Activated CD8-positive, alpha-beta memory T cell treated with anti-CD3 and anti-CD28 coated beads for 36 hours (primary cell): ENCODE measurements at regions not wholly inside any gene's neighbourhood (a gene's known extent, or its start where the extent isn't known, plus 50 kb on each side); places are given as distances from the start of the nearest gene placed in this dataset.
"Not testable (repeated sequence)": the region's sequence is repeated elsewhere in the genome, so short reads cannot be mapped to it uniquely, and the experiment has no call there.

Experiments
- CTCF ChIA-PET: fragments of 350-600 bp; sonication (Branson Sonifier 250); formaldehyde crosslinking; loops from one replicate; lab custom pipeline; 2021; ENCODE audit warnings: antibody characterized with exemption; lab: Charles Lee
- POLR2A ChIA-PET: fragments of 350-600 bp; sonication (Branson Sonifier 250); formaldehyde crosslinking; loops from one replicate; lab custom pipeline; 2021; ENCODE audit warnings: antibody characterized with exemption; lab: Charles Lee

GRCh38 chr16:80109581-80109980 is 431.2 kb upstream of the DYNLRB2 start:
- CTCF ChIA-PET = no interaction called here
- POLR2A ChIA-PET = no interaction called here

GRCh38 chr16:80107900-80108299 is 432.9 kb upstream of the DYNLRB2 start:
- POLR2A ChIA-PET = no interaction called here
- CTCF ChIA-PET = no interaction called here

- CTCF ChIA-PET = no interaction called here
- POLR2A ChIA-PET = no interaction called here
These were observed 435.0 kb upstream of the DYNLRB2 start for GRCh38 chr16:80105751-80106150.

- POLR2A ChIA-PET = no interaction called here
- CTCF ChIA-PET = no interaction called here
These were observed 435.6 kb upstream of the DYNLRB2 start for GRCh38 chr16:80105160-80105559.

- POLR2A ChIA-PET = no interaction called here
- CTCF ChIA-PET = no interaction called here
These were observed 436.4 kb upstream of the DYNLRB2 start for GRCh38 chr16:80104401-80104800.

- ChIA-PET POLR2A (no interaction called here), CTCF (no interaction called here)
These were observed 437.3 kb upstream of the DYNLRB2 start for GRCh38 chr16:80103463-80103862.

- CTCF ChIA-PET = no interaction called here
- POLR2A ChIA-PET = no interaction called here
These were observed 439.8 kb upstream of the DYNLRB2 start for GRCh38 chr16:80100846-80101451.

- ChIA-PET POLR2A (no interaction called here), CTCF (no interaction called here)
These were observed 440.6 kb upstream of the DYNLRB2 start for GRCh38 chr16:80100186-80100585.

GRCh38 chr16:80097098-80097497 is 443.7 kb upstream of the DYNLRB2 start:
- CTCF ChIA-PET = no interaction called here
- POLR2A ChIA-PET = no interaction called here

- CTCF ChIA-PET = no interaction called here
- POLR2A ChIA-PET = no interaction called here
These were observed 448.1 kb upstream of the DYNLRB2 start for GRCh38 chr16:80092681-80093080.

- CTCF ChIA-PET, POLR2A ChIA-PET: not testable (repeated sequence)
These were observed 449.3 kb upstream of the DYNLRB2 start for GRCh38 chr16:80091453-80091852.

- ChIA-PET CTCF (no interaction called here), POLR2A (no interaction called here)
These were observed 455.2 kb upstream of the DYNLRB2 start for GRCh38 chr16:80085606-80086005.

GRCh38 chr16:80084614-80085013 is 456.2 kb upstream of the DYNLRB2 start:
- CTCF ChIA-PET = interaction anchor here (0.5 kb wide), 1 partner anchor 483 kb away, joined by 3 read pairs; no protein-coding TSS in a partner anchor
- POLR2A ChIA-PET = no interaction called here

GRCh38 chr16:80084163-80084562 is 456.6 kb upstream of the DYNLRB2 start:
- ChIA-PET CTCF (interaction anchor here (0.5 kb wide), 1 partner anchor 483 kb away, joined by 3 read pairs; no protein-coding TSS in a partner anchor), POLR2A (no interaction called here)

- ChIA-PET CTCF (no interaction called here), POLR2A (no interaction called here)
These were observed 457.9 kb upstream of the DYNLRB2 start for GRCh38 chr16:80082906-80083305.

- CTCF ChIA-PET = no interaction called here
- POLR2A ChIA-PET = no interaction called here
These were observed 458.9 kb upstream of the DYNLRB2 start for GRCh38 chr16:80081846-80082245.

GRCh38 chr16:80080287-80080851 is 460.4 kb upstream of the DYNLRB2 start:
- ChIA-PET POLR2A (no interaction called here), CTCF (no interaction called here)

GRCh38 chr16:80079072-80079471 is 461.7 kb upstream of the DYNLRB2 start:
- CTCF ChIA-PET = no interaction called here
- POLR2A ChIA-PET = no interaction called here

- POLR2A ChIA-PET = no interaction called here
- CTCF ChIA-PET = no interaction called here
These were observed 463.1 kb upstream of the DYNLRB2 start for GRCh38 chr16:80077696-80078095.

GRCh38 chr16:80074329-80074728 is 466.5 kb upstream of the DYNLRB2 start:
- ChIA-PET CTCF (no interaction called here), POLR2A (no interaction called here)

- CTCF ChIA-PET = no interaction called here
- POLR2A ChIA-PET = no interaction called here
These were observed 468.8 kb upstream of the DYNLRB2 start for GRCh38 chr16:80071964-80072456.
